Keratinocyte (primary cell): ENCODE measurements at regions not wholly inside any gene's neighbourhood (a gene's known extent, or its start where the extent isn't known, plus 50 kb on each side); places are given as distances from the start of the nearest gene placed in this dataset.

ENCODE experiments used
- DNase-seq: peaks from one replicate; pipeline ENCODE4 v3.0.0-alpha.2; 2011; ENCODE audit warnings: low read depth, missing footprints, low spot score
- FAIRE-seq: peaks from 2 replicates; lab custom pipeline; 2011; peaks lifted over from hg19 to GRCh38; lab: Jason Lieb, UNC
- H2AFZ ChIP-seq: 2 replicates; pipeline ENCODE4 v1.6.0; 2012; ENCODE audit warnings: low read length, control low read depth, inconsistent platforms; ENCODE audit not compliant: control insufficient read depth
- H3K27ac ChIP-seq: 2 replicates; pipeline ENCODE4 v1.5.1; 2011; ENCODE audit warnings: low read length; ENCODE audit not compliant: control insufficient read depth, insufficient read depth
- H3K27me3 ChIP-seq: 3 replicates; pipeline ENCODE4 v1.6.0; 2011; ENCODE audit warnings: low read length; ENCODE audit not compliant: control insufficient read depth, insufficient read depth; ENCODE audit errors: extremely low read depth
- H3K36me3 ChIP-seq, 2 experiments: 2 replicates in 1 of 2; 3 replicates in 1 of 2; pipeline ENCODE4 v1.5.1; 2011; ENCODE audit warnings: low read length in 2 of 2, mild to moderate bottlenecking in 1 of 2; ENCODE audit not compliant: control insufficient read depth in 2 of 2, insufficient read depth in 2 of 2; ENCODE audit errors: extremely low read depth in 1 of 2
- H3K4me1 ChIP-seq: 3 replicates; pipeline ENCODE4 v1.5.1; 2011; ENCODE audit warnings: low read length; ENCODE audit not compliant: control insufficient read depth, insufficient read depth; ENCODE audit errors: extremely low read depth
- H3K4me2 ChIP-seq: 3 replicates; pipeline ENCODE4 v1.6.0; 2011; ENCODE audit warnings: low read depth, low read length; ENCODE audit not compliant: control insufficient read depth, insufficient read depth; ENCODE audit errors: extremely low read depth
- H3K4me3 ChIP-seq, 3 experiments: fragments of 200-600 bp in 1 of 3; sonication (generic) in 1 of 3; 2 replicates in 2 of 3; 3 replicates in 1 of 3; pipeline ENCODE4 v1.5.1; 2011 to 2016; ENCODE audit warnings: low read length in 3 of 3, mild to moderate bottlenecking in 3 of 3, control low read depth in 2 of 3, inconsistent platforms in 1 of 3, low read depth in 1 of 3, mixed read lengths in 1 of 3, mixed run types in 1 of 3, moderate library complexity in 1 of 3; ENCODE audit not compliant: control insufficient read depth in 2 of 3, insufficient read depth in 2 of 3; ENCODE audit errors: extremely low read depth in 1 of 3
- H3K79me2 ChIP-seq: 2 replicates; pipeline ENCODE4 v1.6.0; 2012; ENCODE audit warnings: low read length; ENCODE audit not compliant: control insufficient read depth, insufficient read depth
- H3K9ac ChIP-seq: 3 replicates; pipeline ENCODE4 v1.6.0; 2011; ENCODE audit warnings: low read length; ENCODE audit not compliant: control insufficient read depth, insufficient read depth; ENCODE audit errors: extremely low read depth
- H3K9me1 ChIP-seq: 3 replicates; pipeline ENCODE4 v1.6.0; 2011; ENCODE audit warnings: low read length; ENCODE audit not compliant: control insufficient read depth, insufficient read depth; ENCODE audit errors: extremely low read depth
- H3K9me3 ChIP-seq: 2 replicates; pipeline ENCODE4 v1.5.1; 2012; ENCODE audit warnings: low read depth, low read length; ENCODE audit not compliant: control insufficient read depth
- H4K20me1 ChIP-seq: 3 replicates; pipeline ENCODE4 v1.6.0; 2011; ENCODE audit warnings: low read length; ENCODE audit not compliant: control insufficient read depth, insufficient read depth; ENCODE audit errors: extremely low read depth
- CTCF ChIP-seq, 3 experiments: IDR thresholded peaks in 1 of 3; conservative IDR thresholded peaks in 1 of 3; optimal IDR thresholded peaks in 1 of 3; 2 replicates in 2 of 3; 3 replicates in 1 of 3; pipeline versions ENCODE3 to v1.5.1; 2011; ENCODE audit warnings: low read length in 3 of 3, mild to moderate bottlenecking in 3 of 3, moderate library complexity in 2 of 3, control low read depth in 1 of 3, inconsistent platforms in 1 of 3; ENCODE audit not compliant: insufficient read depth in 2 of 3; ENCODE audit errors: extremely low read depth in 1 of 3
- EZH2 ChIP-seq: IDR thresholded peaks from one replicate; pipeline ENCODE4 v1.6.1; 2012; ENCODE audit warnings: inconsistent platforms, mild to moderate bottlenecking, low read length, moderate library complexity
- dilution Hi-C: fragments of 300-500 bp; cut with MboI; formaldehyde crosslinking; loops from one replicate; pipeline ENCODE4 v1.7.0; 2020; ENCODE audit warnings: low sequenced_read_pairs; ENCODE audit not compliant: extremely low pct_ligation_motif_present

DNA sequence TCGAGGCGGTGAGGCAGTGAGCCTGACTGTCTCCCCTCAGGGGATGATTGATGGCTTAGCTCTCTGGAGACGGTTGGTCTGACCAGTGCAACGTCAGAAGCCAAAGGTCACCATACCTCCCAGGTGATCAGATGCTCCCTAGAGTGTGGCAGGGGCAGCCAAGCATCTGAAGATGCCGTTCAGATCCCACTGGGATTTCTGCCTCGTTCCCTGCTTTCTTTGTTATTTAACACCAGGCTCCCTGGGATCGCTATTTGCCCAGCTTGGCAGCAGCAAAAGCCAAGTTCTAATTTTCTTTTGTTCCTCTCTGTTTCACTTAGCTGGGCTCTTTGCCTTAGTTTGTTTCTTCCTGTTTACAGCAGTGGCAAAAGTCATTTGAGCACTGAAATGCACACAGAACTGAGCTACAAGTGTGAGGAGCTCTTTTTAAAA, 53.5 kb upstream of the SVIL start:
- Histone ChIP-seq H3K9me3 (no peaks in the 10 kb centered on the region), H3K79me2 (peaks cover 21% of the 10 kb centered on the region), H3K9ac (no peak overlapping the region), H3K4me3 (no peak overlapping the region), H4K20me1 (no peaks in the 10 kb centered on the region), H3K27me3 (no peaks in the 10 kb centered on the region), H2AFZ (no peak overlapping the region), H3K36me3 (peaks cover 2 to 4% of the 10 kb centered on the region in 2 experiments), H3K4me2 (peak overlapping the region; percentile 17), H3K27ac (no peak overlapping the region), H3K9me1 (no peaks in the 10 kb centered on the region), H3K4me1 (peaks cover 35% of the 10 kb centered on the region)
- dilution Hi-C loops = no loop called here
- DNase-seq (no peak), FAIRE-seq (no peak)
- no peak for TF ChIP-seq CTCF (optimal IDR thresholded peaks at IDR 0.05 in 1 of 3, IDR thresholded peaks at IDR 0.05 in 1 of 3, conservative IDR thresholded peaks at IDR 0.05 in 1 of 3; ENCODE audit: extremely low read depth in 1 of 3, insufficient read depth in 2 of 3, low read length in 3 of 3)
- TF ChIP-seq EZH2 = no peak

DNA sequence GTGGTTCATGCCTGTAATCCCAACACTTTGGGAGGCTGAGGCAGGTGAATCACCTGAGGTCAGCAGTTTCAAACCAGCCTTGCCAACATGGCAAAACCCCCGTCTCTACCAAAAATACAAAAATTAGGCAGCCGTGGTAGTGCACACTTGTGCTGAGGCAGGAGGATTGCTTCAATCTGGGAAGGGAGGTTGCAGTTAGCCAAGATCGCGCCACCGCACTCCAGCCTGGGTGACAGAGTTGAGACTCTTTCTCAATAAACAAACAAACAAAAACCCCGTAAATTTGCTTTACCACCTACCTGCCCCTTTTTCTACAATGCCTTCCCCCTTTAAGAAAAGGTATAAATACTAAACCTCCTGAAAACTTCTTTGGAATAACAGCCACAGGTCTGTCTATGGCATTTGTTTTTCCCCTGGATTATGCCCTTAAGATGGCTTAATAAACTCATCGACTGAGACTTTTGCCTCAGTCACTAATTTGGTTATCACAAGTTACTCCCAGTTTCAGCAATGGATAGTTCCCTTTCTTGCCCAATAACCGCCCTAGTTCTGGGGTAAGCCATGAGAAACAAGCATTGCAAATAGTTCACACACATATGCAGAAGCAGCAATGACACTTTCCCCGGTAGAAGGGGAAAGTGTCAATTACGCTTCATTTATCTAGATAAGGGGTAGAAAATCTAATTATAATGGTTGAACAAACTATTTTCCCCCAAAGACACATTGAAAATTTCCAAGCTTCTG, 52.8 kb upstream of the SVIL start:
- Histone ChIP-seq H3K27me3 (no peaks in the 10 kb centered on the region), H2AFZ (no peak overlapping the region), H3K9ac (no peak overlapping the region), H3K4me3 (no peak overlapping the region), H3K4me2 (peak overlapping the region; percentile 17), H3K36me3 (peaks cover 2 to 4% of the 10 kb centered on the region in 2 experiments), H3K27ac (no peak overlapping the region), H3K4me1 (peaks cover 29% of the 10 kb centered on the region), H3K79me2 (peaks cover 21% of the 10 kb centered on the region), H4K20me1 (no peaks in the 10 kb centered on the region), H3K9me3 (no peaks in the 10 kb centered on the region), H3K9me1 (no peaks in the 10 kb centered on the region)
- DNase-seq = no peak
- peak; percentile 56 for FAIRE-seq
- TF ChIP-seq EZH2 = no peak
- dilution Hi-C loops = no loop called here

GRCh38 chr10:29685506-29685905, 50.7 kb upstream of the SVIL start:
- Histone ChIP-seq H3K4me3 (no peak overlapping the region), H3K9me1 (no peaks in the 10 kb centered on the region), H3K79me2 (peaks cover 25% of the 10 kb centered on the region), H4K20me1 (no peaks in the 10 kb centered on the region), H3K4me2 (no peak overlapping the region), H3K9ac (no peak overlapping the region), H3K27ac (no peak overlapping the region), H3K4me1 (peaks cover 33% of the 10 kb centered on the region), H2AFZ (no peak overlapping the region), H3K27me3 (no peaks in the 10 kb centered on the region), H3K9me3 (no peaks in the 10 kb centered on the region), H3K36me3 (peaks cover 2 to 7% of the 10 kb centered on the region in 2 experiments)
- TF ChIP-seq EZH2 = no peak
- TF ChIP-seq CTCF (optimal IDR thresholded peaks at IDR 0.05 in 1 of 3, IDR thresholded peaks at IDR 0.05 in 1 of 3, conservative IDR thresholded peaks at IDR 0.05 in 1 of 3; ENCODE audit: extremely low read depth in 1 of 3, insufficient read depth in 2 of 3, low read length in 3 of 3) = no peak
- no peak for FAIRE-seq
- DNase-seq = no peak
- dilution Hi-C loops = no loop called here
